Neuronal stem cell (in vitro differentiated cells): ENCODE measurements at regions not wholly inside any gene's neighbourhood (a gene's known extent, or its start where the extent isn't known, plus 50 kb on each side); places are given as distances from the start of the nearest gene placed in this dataset.

Experiments
- DNase-seq: peaks from one replicate; pipeline ENCODE4 v3.0.0-alpha.2; 2013; ENCODE audit warnings: low spot score
- H2AFZ ChIP-seq: one replicate; pipeline ENCODE4 v1.6.1; 2013; ENCODE audit warnings: mild to moderate bottlenecking, low read length, inconsistent platforms
- H2AK5ac ChIP-seq: 2 replicates; pipeline ENCODE4 v1.6.1; 2013; ENCODE audit warnings: low read depth, mild to moderate bottlenecking, inconsistent platforms, low read length, moderate library complexity, mixed read lengths
- H2BK120ac ChIP-seq: 2 replicates; pipeline ENCODE4 v1.6.1; 2013; ENCODE audit warnings: low read depth, mild to moderate bottlenecking, inconsistent platforms, low read length, moderate library complexity, mixed read lengths
- H2BK12ac ChIP-seq: one replicate; pipeline ENCODE4 v1.6.1; 2013; ENCODE audit warnings: low read length, inconsistent platforms
- H2BK15ac ChIP-seq: 2 replicates; pipeline ENCODE4 v1.6.1; 2013; ENCODE audit warnings: mild to moderate bottlenecking, low read length, inconsistent platforms, mixed read lengths
- H2BK5ac ChIP-seq: one replicate; pipeline ENCODE4 v1.6.1; 2013; ENCODE audit warnings: inconsistent platforms, mild to moderate bottlenecking, low read length, moderate library complexity
- H3K14ac ChIP-seq: one replicate; pipeline ENCODE4 v1.6.1; 2013; ENCODE audit warnings: low read length, inconsistent platforms
- H3K18ac ChIP-seq: 2 replicates; pipeline ENCODE4 v1.6.1; 2013; ENCODE audit warnings: low read length, inconsistent platforms
- H3K23ac ChIP-seq: 2 replicates; pipeline ENCODE4 v1.6.1; 2013; ENCODE audit warnings: low read depth, mild to moderate bottlenecking, mixed read lengths, low read length, inconsistent platforms; ENCODE audit not compliant: poor library complexity
- H3K27ac ChIP-seq: replicated peaks from 3 replicates; pipeline ENCODE4 v1.5.1; 2013; ENCODE audit warnings: low read length, inconsistent platforms
- H3K27me3 ChIP-seq, 3 experiments: 2 replicates each; pipeline ENCODE4 v1.6.1; 2013; ENCODE audit warnings: low read length in 3 of 3, mild to moderate bottlenecking in 2 of 3, inconsistent platforms in 1 of 3, low read depth in 1 of 3, mixed read lengths in 1 of 3, moderate library complexity in 1 of 3; ENCODE audit not compliant: control insufficient read depth in 3 of 3, insufficient read depth in 3 of 3
- H3K36me3 ChIP-seq, 2 donors: replicated peaks in 1 of 2; 2 replicates each; pipeline ENCODE4 v1.6.1; 2013; ENCODE audit warnings: low read length in 2 of 2; ENCODE audit not compliant: control insufficient read depth in 2 of 2, insufficient read depth in 2 of 2
- H3K4ac ChIP-seq: 2 replicates; pipeline ENCODE4 v1.6.1; 2013; ENCODE audit warnings: inconsistent platforms, mild to moderate bottlenecking, low read length, moderate library complexity
- H3K4me1 ChIP-seq, 2 donors: 1 replicate in 1 of 2; 2 replicates in 1 of 2; pipeline ENCODE4 v1.6.1; 2013; ENCODE audit warnings: low read length in 2 of 2, low read depth in 1 of 2; ENCODE audit not compliant: control insufficient read depth in 2 of 2, insufficient read depth in 1 of 2
- H3K4me2 ChIP-seq: one replicate; pipeline ENCODE4 v1.6.1; 2013; ENCODE audit warnings: mild to moderate bottlenecking, low read length, inconsistent platforms; ENCODE audit not compliant: insufficient read depth, poor library complexity, severe bottlenecking
- H3K4me3 ChIP-seq, 2 donors: 2 replicates each; pipeline ENCODE4 v1.5.1; 2013; ENCODE audit warnings: low read length in 2 of 2, mild to moderate bottlenecking in 2 of 2, inconsistent platforms in 1 of 2, moderate library complexity in 1 of 2
- H3K79me1 ChIP-seq: one replicate; pipeline ENCODE4 v1.6.1; 2013; ENCODE audit warnings: low read depth, mild to moderate bottlenecking, inconsistent platforms, low read length, moderate library complexity
- H3K9ac ChIP-seq: one replicate; pipeline ENCODE4 v1.6.1; 2013; ENCODE audit warnings: mild to moderate bottlenecking, low read depth, low read length, inconsistent platforms; ENCODE audit not compliant: poor library complexity
- H3K9me3 ChIP-seq, 2 donors: replicated peaks in 1 of 2; 2 replicates each; pipeline versions ENCODE3 to v1.6.1; 2013; ENCODE audit warnings: low read length in 2 of 2, mild to moderate bottlenecking in 2 of 2, inconsistent platforms in 1 of 2, low read depth in 1 of 2, mixed read lengths in 1 of 2, moderate library complexity in 1 of 2; ENCODE audit not compliant: control insufficient read depth in 2 of 2, insufficient read depth in 1 of 2
- H4K8ac ChIP-seq: one replicate; pipeline ENCODE4 v1.6.1; 2013; ENCODE audit warnings: low read depth, mild to moderate bottlenecking, inconsistent platforms, low read length, moderate library complexity
- H4K91ac ChIP-seq: one replicate; pipeline ENCODE4 v1.6.1; 2013; ENCODE audit warnings: low read length, low read depth, mild to moderate bottlenecking, inconsistent platforms; ENCODE audit not compliant: poor library complexity
- WGBS, 2 donors: extraction: QIAGEN DNeasy Blood & Tissue Kit; methylation state at CpG; one replicate each; pipeline ENCODE4 v1.1.7; 2013; ENCODE audit warnings: missing lambda C conversion rate in 2 of 2, mixed read lengths in 1 of 2; ENCODE audit not compliant: insufficient read length in 2 of 2, insufficient replicate concordance in 1 of 2; ENCODE audit errors: extremely low coverage in 2 of 2; 5-methylcytosine and 5-hydroxymethylcytosine counted together

DNA sequence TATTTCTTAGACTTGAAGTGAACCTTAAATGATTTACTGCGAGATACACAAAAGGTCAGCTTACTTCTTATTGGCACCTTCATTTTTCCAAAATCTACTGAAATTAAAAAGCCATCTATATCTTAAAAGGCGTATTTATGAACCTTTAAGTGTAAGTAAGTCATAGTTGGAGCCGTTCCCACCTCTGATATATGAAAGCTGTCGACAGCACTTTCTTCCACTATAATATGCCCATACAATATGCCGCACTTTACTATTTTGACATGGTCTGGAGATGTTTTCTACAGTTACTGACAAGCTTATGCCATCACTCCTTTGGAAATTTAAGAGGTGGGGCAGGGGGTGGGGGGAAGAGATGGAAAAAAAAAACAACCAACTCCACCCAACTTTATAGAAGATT, 155.3 kb downstream of the PHETA1 start:
- WGBS, 2 donors = no CpG with 5 or more reads among the region's 5 CpGs
- H3K4me2 ChIP-seq = no peak overlapping the region
- no peak overlapping the region for H2BK12ac ChIP-seq
- H3K14ac ChIP-seq = no peak overlapping the region
- H3K27me3 ChIP-seq = peaks cover 0 to 3% (median 0%) of the 10 kb centered on the region in 3 experiments
- no peak overlapping the region for H2AK5ac ChIP-seq
- no peaks in the 10 kb centered on the region for H3K36me3 ChIP-seq
- no peak overlapping the region for H4K91ac ChIP-seq
- H3K4me1 ChIP-seq = no peaks in the 10 kb centered on the region
- no peak overlapping the region for H2AFZ ChIP-seq
- no peak overlapping the region for H3K18ac ChIP-seq
- no peaks in the 10 kb centered on the region for H3K9me3 ChIP-seq
- no peak overlapping the region for H2BK15ac ChIP-seq
- H2BK120ac ChIP-seq = no peak overlapping the region
- H3K79me1 ChIP-seq = no peaks in the 10 kb centered on the region
- H3K4ac ChIP-seq = no peak overlapping the region
- H3K4me3 ChIP-seq = no peak overlapping the region
- H2BK5ac ChIP-seq = no peak overlapping the region
- DNase-seq = no peak
- H3K23ac ChIP-seq = no peak overlapping the region
- H3K9ac ChIP-seq = no peak overlapping the region
- H3K27ac ChIP-seq = no peak overlapping the region
- no peak overlapping the region for H4K8ac ChIP-seq

DNA sequence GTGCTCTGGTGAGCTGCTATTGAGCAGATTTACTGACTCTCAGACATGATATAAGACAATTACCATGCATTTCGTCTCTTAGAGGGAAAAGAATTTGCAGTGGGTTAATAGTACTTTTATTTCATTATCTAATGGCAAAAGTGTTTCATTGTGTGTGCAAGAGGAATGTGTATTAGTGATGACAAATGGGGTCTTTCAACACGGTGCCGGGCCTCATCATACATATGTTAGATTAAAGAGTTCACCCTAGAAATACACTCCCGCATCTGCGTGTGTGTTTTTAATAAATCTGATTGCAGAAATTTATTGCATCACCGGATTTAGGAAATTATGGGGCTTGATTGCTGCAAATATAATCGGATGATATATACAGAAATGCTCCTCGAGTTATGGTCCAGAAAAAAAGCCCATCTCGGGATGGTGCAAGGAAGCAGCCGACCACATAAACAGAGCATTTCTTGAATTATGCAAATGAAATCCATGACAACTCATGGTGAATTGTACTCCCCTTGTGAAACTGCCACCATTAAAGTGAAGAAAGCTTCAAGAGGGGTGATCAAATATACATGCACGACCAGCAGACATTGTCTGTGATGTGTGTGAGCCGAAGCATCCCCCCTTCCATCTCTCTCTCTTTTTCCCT, 156.0 kb downstream of the PHETA1 start:
- no peak overlapping the region for H3K18ac ChIP-seq
- no peak overlapping the region for H4K8ac ChIP-seq
- H3K9ac ChIP-seq = no peak overlapping the region
- H3K4me3 ChIP-seq = no peak overlapping the region
- no CpG with 5 or more reads among the region's 12 CpGs for WGBS, 2 donors
- DNase-seq = no peak
- H3K4me2 ChIP-seq = no peak overlapping the region
- no peaks in the 10 kb centered on the region for H3K9me3 ChIP-seq
- H3K4ac ChIP-seq = no peak overlapping the region
- H2AK5ac ChIP-seq = no peak overlapping the region
- H2BK5ac ChIP-seq = no peak overlapping the region
- H3K27me3 ChIP-seq = peaks cover 0 to 3% (median 0%) of the 10 kb centered on the region in 3 experiments
- no peaks in the 10 kb centered on the region for H3K79me1 ChIP-seq
- H3K23ac ChIP-seq = no peak overlapping the region
- H3K27ac ChIP-seq = no peak overlapping the region
- no peaks in the 10 kb centered on the region for H3K4me1 ChIP-seq
- H3K36me3 ChIP-seq = no peaks in the 10 kb centered on the region
- no peak overlapping the region for H2AFZ ChIP-seq
- H4K91ac ChIP-seq = no peak overlapping the region
- no peak overlapping the region for H2BK120ac ChIP-seq
- H3K14ac ChIP-seq = no peak overlapping the region
- no peak overlapping the region for H2BK15ac ChIP-seq
- H2BK12ac ChIP-seq = no peak overlapping the region

DNA sequence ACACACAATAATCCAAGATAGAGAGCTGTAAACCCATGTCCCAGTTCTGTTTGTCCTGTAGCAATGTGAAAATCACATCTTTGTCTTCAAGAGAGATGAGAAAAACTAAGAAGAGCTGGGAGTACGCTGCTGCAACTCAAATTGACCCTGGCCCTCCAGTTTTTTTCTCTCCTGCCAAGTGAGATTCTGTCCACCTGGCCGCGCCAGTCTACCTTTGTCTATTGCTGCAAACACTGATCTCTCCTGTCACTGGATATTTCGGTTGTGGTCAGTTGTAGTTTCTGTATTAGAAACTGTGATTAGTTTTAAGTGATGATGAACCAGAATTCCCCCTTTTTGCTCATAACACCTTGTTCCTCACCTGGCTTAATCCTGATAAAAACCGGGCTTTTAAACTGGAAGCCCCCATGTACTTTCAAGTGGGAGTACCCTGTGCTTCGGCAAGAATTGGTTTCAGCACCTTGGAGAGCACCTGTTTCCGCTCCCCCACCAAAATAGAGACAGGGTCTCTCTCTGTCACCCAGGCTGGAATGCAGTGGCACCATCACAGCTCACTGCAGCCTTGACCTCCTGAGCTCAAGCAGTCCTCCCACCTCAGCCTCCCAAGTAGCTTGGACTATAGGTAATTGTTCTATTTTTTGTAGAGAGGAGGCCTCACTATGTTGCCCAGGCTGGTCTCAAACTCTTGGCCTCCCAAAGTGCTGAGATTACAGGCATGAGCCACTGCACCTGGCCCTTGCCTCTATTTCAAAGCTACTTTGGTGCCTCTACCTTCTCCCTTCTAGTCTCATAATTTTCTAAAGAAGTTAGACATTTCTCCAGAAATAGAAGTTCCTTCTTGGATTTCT, 156.8 kb downstream of the PHETA1 start:
- Histone ChIP-seq H3K79me1 (no peaks in the 10 kb centered on the region), H2BK120ac (no peak overlapping the region), H2AK5ac (no peak overlapping the region), H2BK12ac (no peak overlapping the region), H2AFZ (no peak overlapping the region), H3K9me3 (no peaks in the 10 kb centered on the region), H3K14ac (no peak overlapping the region), H4K91ac (no peak overlapping the region), H3K36me3 (no peaks in the 10 kb centered on the region), H3K4me2 (no peak overlapping the region), H3K27ac (no peak overlapping the region), H3K27me3 (peaks cover 0 to 3% (median 0%) of the 10 kb centered on the region in 3 experiments), H3K4me1 (no peaks in the 10 kb centered on the region), H3K4me3 (no peak overlapping the region), H3K9ac (no peak overlapping the region), H4K8ac (no peak overlapping the region), H2BK15ac (no peak overlapping the region), H2BK5ac (no peak overlapping the region), H3K4ac (no peak overlapping the region), H3K18ac (no peak overlapping the region), H3K23ac (no peak overlapping the region)
- DNase-seq = peak; percentile 61
- WGBS, 2 donors = no CpG with 5 or more reads among the region's 7 CpGs

DNA sequence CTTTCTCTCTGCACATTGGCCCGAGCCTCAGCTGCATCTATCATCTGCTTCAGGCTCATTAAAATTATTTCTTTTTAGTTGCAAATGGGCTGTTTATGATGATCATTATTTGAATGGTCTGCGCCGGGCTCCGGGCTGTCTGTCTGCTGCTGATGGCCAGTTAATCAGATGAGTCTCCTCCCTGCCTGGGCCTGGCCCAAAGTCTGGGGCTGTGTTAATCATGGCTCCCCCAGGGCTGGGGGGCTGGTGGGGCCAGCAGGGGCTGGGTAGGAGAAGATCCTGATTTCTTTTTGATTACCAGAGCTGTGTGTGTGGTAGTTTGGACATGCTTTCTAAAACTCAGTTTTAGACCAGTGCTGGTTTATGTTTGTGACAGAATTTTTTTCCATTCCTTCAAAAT, 159.1 kb downstream of the PHETA1 start:
- Histone ChIP-seq H3K23ac (no peak overlapping the region), H4K91ac (no peak overlapping the region), H4K8ac (no peak overlapping the region), H2AFZ (no peak overlapping the region), H3K79me1 (no peaks in the 10 kb centered on the region), H3K4me3 (no peak overlapping the region), H3K4me2 (no peak overlapping the region), H3K27me3 (peaks cover 0 to 3% (median 0%) of the 10 kb centered on the region in 3 experiments), H3K14ac (no peak overlapping the region), H3K9me3 (no peaks in the 10 kb centered on the region), H3K9ac (no peak overlapping the region), H3K18ac (no peak overlapping the region), H2AK5ac (no peak overlapping the region), H3K4me1 (no peaks in the 10 kb centered on the region), H2BK12ac (no peak overlapping the region), H3K36me3 (no peaks in the 10 kb centered on the region), H2BK15ac (no peak overlapping the region), H3K4ac (no peak overlapping the region), H2BK120ac (no peak overlapping the region), H2BK5ac (no peak overlapping the region), H3K27ac (no peak overlapping the region)
- DNase-seq = no peak
- no CpG with 5 or more reads among the region's 4 CpGs for WGBS, 2 donors
